DLD1 (cell line): ENCODE measurements at regions not wholly inside any gene's neighbourhood (a gene's known extent, or its start where the extent isn't known, plus 50 kb on each side); places are given as distances from the start of the nearest gene placed in this dataset.

Source experiments
- in situ Hi-C: cut with HindIII; loops from 2 replicates; pipeline ENCODE4 v1.10.0; 2017; ENCODE audit warnings: low sequenced_read_pairs

- in situ Hi-C loops, result no loop called here
These were observed 206.4 kb downstream of the TBXT start for GRCh38 chr6:165961233-165961632.

DNA sequence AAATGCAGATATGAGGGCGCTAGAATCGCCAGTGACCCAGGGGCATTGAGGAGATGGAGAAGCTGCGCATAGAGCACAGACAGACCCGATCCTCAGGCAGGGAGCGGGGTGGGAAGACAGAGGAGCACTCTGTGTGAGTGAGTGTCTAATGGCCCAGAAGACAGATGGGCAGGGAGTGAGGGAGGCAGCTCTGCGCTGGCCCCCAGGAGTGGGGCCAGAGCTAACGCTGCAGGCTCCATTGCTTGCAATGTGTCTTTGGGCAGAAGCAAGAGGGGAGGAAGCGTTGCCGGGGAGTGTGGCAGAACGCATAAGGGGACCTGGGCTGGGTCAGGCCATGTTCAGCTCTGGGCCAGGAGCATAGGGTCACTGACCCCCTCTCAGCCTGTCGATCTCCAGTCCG, 207.0 kb downstream of the TBXT start:
- in situ Hi-C loops, result no loop called here

DNA sequence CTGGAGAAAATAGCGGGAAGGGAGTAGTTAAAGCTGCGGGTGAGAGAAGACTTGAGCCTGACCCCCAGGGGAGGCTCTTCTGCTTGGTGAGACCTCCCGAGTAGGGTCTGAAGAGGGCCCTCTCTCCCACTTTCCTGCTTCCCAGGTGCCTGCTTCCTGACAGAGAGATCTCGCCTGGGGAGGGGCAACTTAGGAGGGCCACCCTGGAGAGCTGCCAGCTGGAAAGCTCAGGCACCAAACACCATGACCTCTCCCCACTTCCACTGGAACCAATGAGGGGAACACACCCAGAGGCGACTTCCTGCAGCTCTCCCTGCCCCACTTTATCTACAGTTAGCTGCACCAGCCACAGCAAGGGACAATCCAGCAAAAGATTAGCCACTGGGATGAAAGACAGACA, 208.0 kb downstream of the TBXT start:
- in situ Hi-C loops, result no loop called here

DNA sequence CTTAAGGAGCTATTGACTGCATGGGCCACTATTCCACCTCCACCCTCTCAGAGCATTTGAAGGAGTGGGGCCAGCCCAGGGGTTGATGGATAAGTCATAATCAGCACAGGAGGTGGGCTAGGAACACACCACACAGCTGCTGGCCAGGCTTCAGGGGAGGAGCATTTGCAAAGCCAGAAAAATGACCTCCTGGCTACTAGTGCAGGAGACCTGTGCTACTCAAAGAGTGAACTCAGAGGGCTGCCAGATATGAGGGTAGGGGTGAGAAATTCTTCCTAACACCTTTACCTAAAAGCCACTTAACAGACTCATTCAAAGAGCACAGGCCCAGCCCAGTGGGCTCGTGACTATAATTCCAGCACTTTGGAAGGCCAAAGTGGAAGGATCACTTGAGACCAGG, 210.8 kb downstream of the TBXT start:
- in situ Hi-C loops, result no loop called here

DNA sequence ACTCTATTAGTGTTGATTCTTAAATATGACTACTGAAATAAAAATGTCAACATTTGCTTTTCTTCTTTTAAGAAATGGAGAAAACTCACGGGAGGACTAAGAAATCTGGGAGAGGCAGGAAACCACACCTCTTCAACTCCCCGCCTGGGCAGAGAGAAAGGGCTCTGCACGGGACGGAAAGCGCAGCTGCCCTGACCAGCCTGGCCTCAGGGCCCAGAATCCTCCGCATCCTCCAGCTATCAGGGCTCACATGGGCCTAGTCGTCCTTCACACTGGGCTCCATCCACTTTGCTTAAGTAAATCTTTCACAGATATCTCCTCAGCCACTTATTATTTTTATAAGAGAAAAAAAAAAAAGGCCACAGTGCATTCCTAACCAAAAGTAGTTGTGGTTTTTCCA, 215.1 kb downstream of the TBXT start:
- in situ Hi-C loops, result no loop called here

GRCh38 chr6:165950316-165950715, 217.3 kb downstream of the TBXT start:
- in situ Hi-C loops, result no loop called here

- in situ Hi-C loops, result no loop called here
These were observed 218.3 kb downstream of the TBXT start for GRCh38 chr6:165949324-165949723.

- in situ Hi-C loops, result no loop called here
These were observed 223.6 kb downstream of the TBXT start for GRCh38 chr6:165944002-165944466.

DNA sequence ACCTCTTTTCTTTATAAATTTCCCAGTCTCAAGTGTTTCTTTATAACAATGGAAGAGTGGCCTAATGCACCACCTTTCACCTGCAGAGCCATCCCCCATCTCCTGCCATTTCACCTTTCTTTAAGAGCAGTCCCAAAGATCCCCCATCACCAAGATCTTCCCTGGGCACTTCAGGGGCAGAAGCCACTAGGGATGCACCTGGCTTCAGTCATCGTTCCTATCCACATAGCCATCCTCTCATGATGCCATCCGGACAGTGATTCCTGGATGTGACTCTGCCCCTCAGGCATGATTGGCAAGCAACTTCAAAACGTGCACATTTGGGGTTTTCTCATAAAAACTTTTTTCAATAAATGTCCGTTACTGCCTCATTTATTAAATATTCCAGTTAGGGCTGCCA, 225.9 kb downstream of the TBXT start:
- in situ Hi-C loops, result no loop called here

- in situ Hi-C loops, result no loop called here
These were observed 226.3 kb downstream of the TBXT start for GRCh38 chr6:165941249-165941775.

DNA sequence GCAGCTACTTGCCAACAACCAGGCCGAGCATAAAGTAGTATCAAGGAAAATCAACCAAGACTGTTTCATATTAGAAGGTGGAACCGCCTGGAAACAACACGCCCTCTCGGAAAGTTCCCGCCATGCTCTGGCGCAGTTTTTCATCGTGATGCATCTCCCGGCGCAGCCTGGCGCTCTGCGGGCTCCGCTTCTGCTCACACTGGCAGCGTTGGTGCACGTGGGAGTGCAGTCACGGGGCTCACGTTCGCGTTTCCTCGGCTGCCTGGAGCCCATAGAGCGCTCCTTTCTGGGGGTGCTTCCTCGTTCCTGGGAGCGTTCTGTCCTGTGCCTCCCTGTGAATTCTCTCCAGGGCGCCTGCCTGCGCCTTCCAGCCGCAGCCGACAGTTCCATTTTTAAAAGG, 227.3 kb downstream of the TBXT start:
- in situ Hi-C loops, result no loop called here

DNA sequence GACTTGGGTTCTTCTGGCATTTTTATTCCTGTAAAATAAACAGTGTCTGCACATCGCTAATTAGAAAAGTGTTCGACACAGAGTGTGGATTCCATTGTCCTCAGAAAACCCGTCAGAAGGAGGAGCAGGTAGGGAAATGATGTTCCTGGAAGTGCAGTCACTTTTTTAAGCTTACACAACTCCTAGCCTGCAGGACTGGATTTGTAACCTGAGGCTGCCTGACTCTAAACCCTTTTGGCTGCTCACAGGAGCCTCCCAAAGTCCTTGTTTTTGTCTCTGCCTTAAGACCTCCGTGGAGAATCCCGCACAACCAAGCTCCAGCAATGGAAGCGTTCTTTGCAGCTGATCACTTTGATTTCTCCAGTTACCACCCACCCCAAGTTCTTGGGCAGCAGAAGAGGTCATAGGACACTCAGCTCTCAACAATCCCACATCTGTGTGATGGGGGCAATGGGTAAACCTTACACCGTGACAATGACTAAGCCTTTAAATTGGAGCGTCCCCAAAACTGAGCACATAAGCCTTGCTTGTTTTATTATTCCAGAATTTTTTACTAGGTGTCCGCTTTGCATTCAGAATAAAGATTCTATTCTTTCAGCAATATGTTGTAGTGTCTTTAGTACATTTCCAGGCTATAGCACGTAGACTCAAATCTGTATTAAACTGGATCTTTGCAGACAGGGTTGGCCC, 227.9 kb downstream of the TBXT start:
- in situ Hi-C loops, result no loop called here

GRCh38 chr6:165939047-165939446, 228.6 kb downstream of the TBXT start:
- in situ Hi-C loops, result no loop called here

DNA sequence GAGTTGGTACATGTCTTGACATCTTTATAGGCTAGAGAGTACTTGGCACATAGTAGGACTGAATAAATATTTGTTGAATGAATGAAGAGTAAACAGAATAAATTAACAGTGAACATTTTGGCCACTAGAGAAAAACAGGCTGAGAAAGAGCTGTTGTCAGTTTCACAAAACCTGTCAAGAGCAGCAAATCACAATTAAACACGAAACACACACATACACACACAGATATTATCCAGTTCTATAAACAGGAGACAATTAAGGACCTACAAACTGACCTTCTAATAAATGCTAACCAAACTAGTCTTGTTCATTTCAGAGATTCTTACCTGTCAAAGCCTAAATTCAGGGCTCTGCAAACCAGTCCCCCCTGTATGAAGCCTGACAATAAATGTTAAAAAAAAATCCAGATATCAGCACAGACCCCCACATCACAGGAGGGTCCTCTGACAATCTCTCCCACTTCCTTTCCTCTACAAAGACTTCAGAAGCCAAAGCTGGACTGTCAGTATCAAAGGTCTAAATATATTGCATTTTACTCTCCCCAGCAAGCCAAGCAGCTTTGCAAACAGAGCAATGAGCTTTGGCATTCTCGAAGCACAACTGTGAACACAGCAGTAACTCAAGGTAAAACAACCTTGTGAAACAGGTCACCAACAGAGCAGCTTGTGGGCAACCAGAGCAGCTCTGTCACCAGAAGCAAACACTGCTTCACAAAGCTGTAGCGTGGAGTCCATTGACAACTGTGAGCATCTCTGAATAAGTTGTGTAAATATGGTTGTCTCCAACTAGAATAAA, 229.9 kb downstream of the TBXT start:
- in situ Hi-C loops, result no loop called here

DNA sequence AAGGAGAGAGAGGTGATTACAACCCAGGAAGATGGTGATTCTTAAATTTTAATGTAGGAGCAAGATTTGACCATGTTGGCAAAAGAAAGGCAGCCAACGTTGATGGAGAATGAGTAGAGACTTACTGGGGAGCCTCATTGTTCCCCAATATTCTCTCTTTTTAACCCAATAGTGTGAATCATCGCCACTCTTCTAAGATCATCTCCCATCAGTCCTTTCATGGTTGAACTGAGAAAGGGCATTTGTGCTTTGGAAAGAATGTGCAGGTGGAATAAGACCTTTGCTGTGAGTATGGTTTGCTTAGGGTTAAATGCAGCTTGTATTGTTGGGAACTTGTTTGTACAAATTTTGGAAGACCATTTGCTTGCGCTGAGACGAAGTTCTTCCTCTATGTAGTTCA, 231.0 kb downstream of the TBXT start:
- in situ Hi-C loops, result no loop called here

- in situ Hi-C loops, result no loop called here
These were observed 231.6 kb downstream of the TBXT start for GRCh38 chr6:165936096-165936495.

GRCh38 chr6:165931675-165932074, 236.0 kb downstream of the TBXT start:
- in situ Hi-C loops, result no loop called here

- in situ Hi-C loops, result no loop called here
These were observed 236.9 kb downstream of the TBXT start for GRCh38 chr6:165930668-165931214.

DNA sequence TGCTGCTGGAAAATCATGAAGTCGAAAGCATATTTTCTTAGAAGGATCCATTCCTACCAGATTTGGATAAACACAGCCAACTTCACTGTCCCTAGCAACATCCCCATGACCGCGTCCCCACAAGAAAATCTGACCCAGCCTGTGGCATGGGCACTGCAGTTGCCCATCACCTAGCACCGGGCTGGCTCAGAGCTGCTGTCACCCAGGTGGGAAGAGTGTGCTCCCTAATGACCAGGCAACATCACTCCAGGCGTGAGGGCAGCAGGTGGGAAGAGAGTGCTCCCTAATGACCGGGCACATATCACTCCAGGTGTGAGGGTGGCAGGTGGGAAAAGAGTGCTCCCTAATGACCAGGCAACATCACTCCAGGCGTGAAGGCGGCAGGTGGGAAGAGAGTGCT, 238.0 kb downstream of the TBXT start:
- in situ Hi-C loops, result no loop called here

DNA sequence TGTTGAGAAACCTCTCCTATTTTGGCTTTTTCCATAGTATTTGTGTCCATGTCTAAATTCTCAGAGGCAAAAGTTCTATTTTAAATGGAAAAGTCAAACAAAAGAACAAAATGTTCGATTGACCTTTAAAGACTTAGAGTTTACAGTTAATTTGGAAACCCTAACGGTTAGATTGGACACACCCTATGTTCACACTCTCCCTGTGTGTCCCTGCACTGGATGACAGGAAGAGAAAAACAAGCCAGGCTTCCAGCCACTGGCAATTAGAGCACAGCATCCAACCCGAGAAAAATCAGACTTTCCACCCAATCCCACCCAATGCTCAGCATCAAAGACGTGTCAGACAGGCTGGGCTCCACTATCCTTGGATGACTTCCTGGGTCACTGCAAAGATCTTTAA, 241.3 kb downstream of the TBXT start:
- in situ Hi-C loops, result no loop called here

GRCh38 chr6:165925474-165926156, 242.0 kb downstream of the TBXT start:
- in situ Hi-C loops, result no loop called here
